ENCODE measurements at regions not wholly inside any gene's neighbourhood (a gene's known extent, or its start where the extent isn't known, plus 50 kb on each side); places are given as distances from the start of the nearest gene placed in this dataset.

GRCh38 chr4:157674699-157675098 lies 454.2 kb downstream of the GRIA2 start:
- TF ChIP-seq CTCF (IDR thresholded peaks at IDR 0.05; ENCODE audit: low read depth, low read length, poor library complexity, severe bottlenecking) (no peak), EZH2phosphoT487 (IDR thresholded peaks at IDR 0.05; ENCODE audit: borderline replicate concordance, low read length) (no peak)

Data from DOHH2 (cell line).